Right hindlimb (tissue), 1 donor: ENCODE measurements at regions not wholly inside any gene's neighbourhood (a gene's known extent, or its start where the extent isn't known, plus 50 kb on each side); places are given as distances from the start of the nearest gene placed in this dataset.
"Not testable (repeated sequence)": the region's sequence is repeated elsewhere in the genome, so short reads cannot be mapped to it uniquely, and the experiment has no call there.

Source experiments
- DNase-seq: peaks from one replicate; pipeline ENCODE4 v3.0.0-alpha.2; 2018

- DNase-seq: no peak
Measured at GRCh38 chr11:70550456-70551195, 152.3 kb downstream of the CTTN start.

GRCh38 chr11:70551351-70552166 lies 153.2 kb downstream of the CTTN start:
- DNase-seq: peak; percentile 4

GRCh38 chr11:70552167-70553150 lies 154.1 kb downstream of the CTTN start:
- DNase-seq: peak; percentile 10

- no peak for DNase-seq
Measured at GRCh38 chr11:70555078-70555477, 156.7 kb downstream of the CTTN start.

GRCh38 chr11:70556884-70557741 lies 158.8 kb downstream of the CTTN start:
- DNase-seq: peak; percentile 73

GRCh38 chr11:70557742-70558485 lies 159.6 kb downstream of the CTTN start:
- peak; percentile 61 for DNase-seq

GRCh38 chr11:70558681-70559080 lies 160.4 kb downstream of the CTTN start:
- no peak for DNase-seq

GRCh38 chr11:70559516-70559915 lies 161.2 kb downstream of the CTTN start:
- DNase-seq: no peak

- not testable (repeated sequence) for DNase-seq
Measured at GRCh38 chr11:70560621-70561020, 162.3 kb downstream of the CTTN start.

- no peak for DNase-seq
Measured at GRCh38 chr11:70566768-70567530, 168.6 kb downstream of the CTTN start.

GRCh38 chr11:70567680-70568034 lies 169.3 kb downstream of the CTTN start:
- no peak for DNase-seq

- peak; percentile 80 for DNase-seq
Measured at GRCh38 chr11:70568035-70568813, 169.9 kb downstream of the CTTN start.

GRCh38 chr11:70568814-70569617 lies 170.7 kb downstream of the CTTN start:
- DNase-seq: no peak

- DNase-seq: no peak
Measured at GRCh38 chr11:70569618-70569890, 171.2 kb downstream of the CTTN start.

- DNase-seq: no peak
Measured at GRCh38 chr11:70569996-70570692, 171.8 kb downstream of the CTTN start.

GRCh38 chr11:70570693-70571395 lies 172.5 kb downstream of the CTTN start:
- no peak for DNase-seq

- DNase-seq: no peak
Measured at GRCh38 chr11:70572974-70573260, 174.6 kb downstream of the CTTN start.

- no peak for DNase-seq
Measured at GRCh38 chr11:70573701-70574151, 175.4 kb downstream of the CTTN start.
